Endothelial cell of umbilical vein (primary cell): ENCODE measurements at regions not wholly inside any gene's neighbourhood (a gene's known extent, or its start where the extent isn't known, plus 50 kb on each side); places are given as distances from the start of the nearest gene placed in this dataset.

ENCODE experiments used
- BruUV-seq: library from RNA; stranded (reverse); fragments of 400-500 nt; replicated peaks from 2 replicates; lab custom pipeline; 2021; lab: Mats Ljungman, UMichigan
- CTCF ChIA-PET: fragments of 300-600, 350-600 bp; sonication (Branson Sonifier 250); formaldehyde crosslinking; loops from one replicate; lab custom pipeline; 2021; ENCODE audit warnings: antibody characterized with exemption, inconsistent platforms; lab: Charles Lee
- POLR2A ChIA-PET: fragments of 300-600, 350-600 bp; sonication (Branson Sonifier 250); formaldehyde crosslinking; loops from one replicate; lab custom pipeline; 2021; ENCODE audit warnings: antibody characterized with exemption, inconsistent platforms; lab: Charles Lee
- DNase-seq: peaks from one replicate; pipeline ENCODE4 v3.0.0-alpha.2; 2011; ENCODE audit warnings: low read depth, low spot score
- FAIRE-seq: peaks from 2 replicates; lab custom pipeline; 2011; peaks lifted over from hg19 to GRCh38; lab: Jason Lieb, UNC
- H2AFZ ChIP-seq: 2 replicates; pipeline ENCODE4 v1.6.0; 2012; ENCODE audit warnings: low read depth, low read length, control low read depth, inconsistent platforms
- H3K27ac ChIP-seq: 2 replicates; pipeline ENCODE4 v1.5.1; 2011; ENCODE audit warnings: low read depth, mild to moderate bottlenecking, control low read depth, low read length, moderate library complexity; ENCODE audit not compliant: insufficient read depth
- H3K27me3 ChIP-seq, 2 experiments: 2 replicates each; pipeline versions ENCODE4 v1.6.0 to v1.6.1; 2011; ENCODE audit warnings: low read length in 2 of 2, mixed read lengths in 1 of 2; ENCODE audit not compliant: control insufficient read depth in 2 of 2, insufficient read depth in 2 of 2
- H3K36me3 ChIP-seq, 2 experiments: 2 replicates in 1 of 2; 3 replicates in 1 of 2; pipeline ENCODE4 v1.5.1; 2011; ENCODE audit warnings: low read length in 2 of 2, mild to moderate bottlenecking in 1 of 2, moderate library complexity in 1 of 2; ENCODE audit not compliant: control insufficient read depth in 2 of 2, insufficient read depth in 2 of 2; ENCODE audit errors: extremely low read depth in 1 of 2
- H3K4me1 ChIP-seq: 3 replicates; pipeline ENCODE4 v1.5.1; 2011; ENCODE audit warnings: mild to moderate bottlenecking, low read length; ENCODE audit not compliant: control insufficient read depth, insufficient read depth; ENCODE audit errors: extremely low read depth
- H3K4me2 ChIP-seq: 2 replicates; pipeline ENCODE4 v1.6.1; 2011; ENCODE audit warnings: low read length, control low read depth, mixed read lengths; ENCODE audit not compliant: insufficient read depth
- H3K4me3 ChIP-seq, 3 experiments: fragments of 200-600 bp in 1 of 3; sonication (generic), shearing (Covaris generic) in 1 of 3; replicated peaks in 1 of 3; 2 replicates each; pipeline ENCODE4 v1.5.1; 2011 to 2016; ENCODE audit warnings: control low read depth in 3 of 3, low read length in 3 of 3, mild to moderate bottlenecking in 2 of 3, inconsistent platforms in 1 of 3, low read depth in 1 of 3, moderate library complexity in 1 of 3; ENCODE audit not compliant: insufficient read depth in 1 of 3
- H3K79me2 ChIP-seq: 2 replicates; pipeline ENCODE4 v1.6.0; 2012; ENCODE audit warnings: low read length, inconsistent platforms; ENCODE audit not compliant: control insufficient read depth, insufficient read depth
- H3K9ac ChIP-seq: replicated peaks from 2 replicates; pipeline ENCODE3; 2011; ENCODE audit warnings: low read length, control low read depth; ENCODE audit not compliant: insufficient read depth; ENCODE audit errors: extremely low read depth
- H3K9me1 ChIP-seq: replicated peaks from 3 replicates; pipeline ENCODE4 v1.6.0; 2011; ENCODE audit warnings: mild to moderate bottlenecking, low read length; ENCODE audit not compliant: control insufficient read depth, insufficient read depth; ENCODE audit errors: extremely low read depth
- H3K9me3 ChIP-seq: replicated peaks from 2 replicates; pipeline ENCODE4 v1.5.1; 2012; ENCODE audit warnings: low read length, inconsistent platforms; ENCODE audit not compliant: control insufficient read depth, insufficient read depth
- H4K20me1 ChIP-seq: replicated peaks from 2 replicates; pipeline ENCODE3; 2011; ENCODE audit warnings: mild to moderate bottlenecking, low read length; ENCODE audit not compliant: control insufficient read depth, insufficient read depth; ENCODE audit errors: extremely low read depth
- EZH2 ChIP-seq: IDR thresholded peaks from 2 replicates; pipeline ENCODE4 v1.6.1; 2012; ENCODE audit warnings: borderline replicate concordance, low read depth, mild to moderate bottlenecking, moderate library complexity, low read length, inconsistent platforms; ENCODE audit not compliant: severe bottlenecking
- FOS ChIP-seq: IDR thresholded peaks from 2 replicates; pipeline ENCODE4 v1.6.1; 2011; ENCODE audit warnings: mild to moderate bottlenecking, low read length, moderate library complexity, borderline replicate concordance; ENCODE audit not compliant: insufficient read depth
- GATA2 ChIP-seq: IDR thresholded peaks from 2 replicates; pipeline ENCODE4 v1.7.0; 2011; ENCODE audit warnings: low read depth, mild to moderate bottlenecking, moderate library complexity, mixed read lengths, low read length; ENCODE audit not compliant: insufficient read length, insufficient read depth
- JUN ChIP-seq: IDR thresholded peaks from 2 replicates; pipeline ENCODE4 v1.6.1; 2011; ENCODE audit warnings: borderline replicate concordance, low read depth; ENCODE audit not compliant: insufficient read length, insufficient read depth
- MAX ChIP-seq: IDR thresholded peaks from 2 replicates; pipeline ENCODE4 v1.6.1; 2011; ENCODE audit not compliant: insufficient read depth, insufficient read length
- MYC ChIP-seq: IDR thresholded peaks from one replicate; pipeline ENCODE4 v1.6.1; 2011; ENCODE audit warnings: mild to moderate bottlenecking, low read depth, low read length
- POLR2A ChIP-seq: IDR thresholded peaks from 2 replicates; pipeline ENCODE4 v1.6.1; 2012; ENCODE audit warnings: low read depth, mild to moderate bottlenecking, control low read depth, low read length
- POLR2AphosphoS5 ChIP-seq: IDR thresholded peaks from 2 replicates; pipeline ENCODE4 v1.6.1; 2012; ENCODE audit warnings: low read depth, mild to moderate bottlenecking, control low read depth, low read length, moderate library complexity; ENCODE audit not compliant: insufficient read depth
- dilution Hi-C: fragments of 300-500 bp; cut with MboI; formaldehyde crosslinking; loops from one replicate; pipeline ENCODE4 v1.15.0; 2019; ENCODE audit warnings: low sequenced_read_pairs; ENCODE audit not compliant: extremely low pct_ligation_motif_present
- intact Hi-C: fragments of 100-400 bp; cut with micrococcal nuclease; formaldehyde crosslinking; loops from one replicate; pipeline ENCODE4 v1.10.0; 2022
- TF ChIP-seq, protein P1 (sequence below), 2 donors: IDR thresholded peaks; 1 replicate in 1 of 2; 2 replicates in 1 of 2; pipeline ENCODE4 v1.5.1; 2011; ENCODE audit warnings: low read length in 2 of 2, mild to moderate bottlenecking in 2 of 2, moderate library complexity in 2 of 2, control low read depth in 1 of 2, inconsistent platforms in 1 of 2, low read depth in 1 of 2; ENCODE audit not compliant: insufficient read depth in 1 of 2; ENCODE audit errors: extremely low read depth in 1 of 2

DNA sequence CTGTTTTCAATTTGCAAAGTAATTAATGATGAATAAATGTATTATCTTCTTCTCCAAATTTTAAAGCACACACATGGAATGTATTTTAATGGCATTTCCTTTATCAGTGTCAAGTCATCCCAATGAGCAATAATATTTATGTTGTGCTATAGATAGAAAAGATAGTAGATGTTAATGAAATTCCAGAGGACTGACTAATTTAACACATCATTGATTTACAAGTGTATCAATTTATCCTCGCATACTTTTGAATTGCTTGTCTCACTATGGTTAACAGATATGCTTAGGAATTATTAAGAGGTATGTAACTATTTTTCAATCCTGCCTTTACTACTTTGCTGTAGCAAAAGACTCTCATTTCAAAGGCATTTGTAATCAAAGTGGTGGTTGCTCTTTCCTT, 842.9 kb downstream of the SLC6A15 start:
- H3K27ac ChIP-seq, result no peak overlapping the region
- BruUV-seq, result no TSS peak
- no peak for DNase-seq
- dilution Hi-C loops (no loop called here), intact Hi-C loops (no loop called here)
- TF ChIP-seq GATA2, result no peak
- TF ChIP-seq EZH2, result no peak
- TF ChIP-seq MAX, result no peak
- TF ChIP-seq POLR2A, result no peak
- no peak for TF ChIP-seq POLR2AphosphoS5
- TF ChIP-seq FOS, result no peak
- TF ChIP-seq JUN, result no peak
- TF ChIP-seq, protein P1, sequence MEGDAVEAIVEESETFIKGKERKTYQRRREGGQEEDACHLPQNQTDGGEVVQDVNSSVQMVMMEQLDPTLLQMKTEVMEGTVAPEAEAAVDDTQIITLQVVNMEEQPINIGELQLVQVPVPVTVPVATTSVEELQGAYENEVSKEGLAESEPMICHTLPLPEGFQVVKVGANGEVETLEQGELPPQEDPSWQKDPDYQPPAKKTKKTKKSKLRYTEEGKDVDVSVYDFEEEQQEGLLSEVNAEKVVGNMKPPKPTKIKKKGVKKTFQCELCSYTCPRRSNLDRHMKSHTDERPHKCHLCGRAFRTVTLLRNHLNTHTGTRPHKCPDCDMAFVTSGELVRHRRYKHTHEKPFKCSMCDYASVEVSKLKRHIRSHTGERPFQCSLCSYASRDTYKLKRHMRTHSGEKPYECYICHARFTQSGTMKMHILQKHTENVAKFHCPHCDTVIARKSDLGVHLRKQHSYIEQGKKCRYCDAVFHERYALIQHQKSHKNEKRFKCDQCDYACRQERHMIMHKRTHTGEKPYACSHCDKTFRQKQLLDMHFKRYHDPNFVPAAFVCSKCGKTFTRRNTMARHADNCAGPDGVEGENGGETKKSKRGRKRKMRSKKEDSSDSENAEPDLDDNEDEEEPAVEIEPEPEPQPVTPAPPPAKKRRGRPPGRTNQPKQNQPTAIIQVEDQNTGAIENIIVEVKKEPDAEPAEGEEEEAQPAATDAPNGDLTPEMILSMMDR (IDR thresholded peaks at IDR 0.05; ENCODE audit: extremely low read depth in 1 of 2, insufficient read depth in 1 of 2, low read depth in 1 of 2, low read length in 2 of 2), result no peak
- TF ChIP-seq MYC, result no peak
- H3K4me1 ChIP-seq, result no peaks in the 10 kb centered on the region
- H3K36me3 ChIP-seq, result no peaks in the 10 kb centered on the region
- no peak overlapping the region for H3K4me3 ChIP-seq
- POLR2A ChIA-PET, result no interaction called here
- no peak for FAIRE-seq
- H3K4me2 ChIP-seq, result no peak overlapping the region
- H4K20me1 ChIP-seq, result no peaks in the 10 kb centered on the region
- no peaks in the 10 kb centered on the region for H3K9me1 ChIP-seq
- CTCF ChIA-PET, result no interaction called here
- H3K9me3 ChIP-seq, result no peaks in the 10 kb centered on the region
- H2AFZ ChIP-seq, result no peak overlapping the region
- H3K9ac ChIP-seq, result no peak overlapping the region
- no peaks in the 10 kb centered on the region for H3K79me2 ChIP-seq
- no peaks in the 10 kb centered on the region for H3K27me3 ChIP-seq
